GM21786 (cell line): ENCODE measurements at regions not wholly inside any gene's neighbourhood (a gene's known extent, or its start where the extent isn't known, plus 50 kb on each side); places are given as distances from the start of the nearest gene placed in this dataset.

ENCODE experiments used
- ATAC-seq: cut with Tn5 transposase; IDR thresholded peaks from one replicate; pipeline ENCODE4 v1.9.1; 2021; ENCODE audit not compliant: unreplicated experiment

- no peak for ATAC-seq
Observed at GRCh38 chr6:54710456-54710855, 136.1 kb upstream of the FAM83B start.

- ATAC-seq = no peak
Observed at GRCh38 chr6:54716010-54716409, 130.6 kb upstream of the FAM83B start.

- no peak for ATAC-seq
Observed at GRCh38 chr6:54716877-54717276, 129.7 kb upstream of the FAM83B start.

GRCh38 chr6:54717849-54718455 lies 128.6 kb upstream of the FAM83B start:
- ATAC-seq = peak; percentile 88

- ATAC-seq = no peak
Observed at GRCh38 chr6:54718541-54719023, 128.0 kb upstream of the FAM83B start.

GRCh38 chr6:54719131-54719530 lies 127.4 kb upstream of the FAM83B start:
- no peak for ATAC-seq

GRCh38 chr6:54719633-54720032 lies 126.9 kb upstream of the FAM83B start:
- no peak for ATAC-seq

- ATAC-seq = no peak
Observed at GRCh38 chr6:54722328-54722727, 124.2 kb upstream of the FAM83B start.

- ATAC-seq = no peak
Observed at GRCh38 chr6:54729716-54730115, 116.9 kb upstream of the FAM83B start.

GRCh38 chr6:54730767-54731630 lies 115.6 kb upstream of the FAM83B start:
- no peak for ATAC-seq

- ATAC-seq = peak; percentile 71
Observed at GRCh38 chr6:54737247-54737646, 109.3 kb upstream of the FAM83B start.

- no peak for ATAC-seq
Observed at GRCh38 chr6:54747955-54748354, 98.6 kb upstream of the FAM83B start.

GRCh38 chr6:54754406-54754805 lies 92.2 kb upstream of the FAM83B start:
- ATAC-seq = no peak

- no peak for ATAC-seq
Observed at GRCh38 chr6:54758340-54758739, 88.2 kb upstream of the FAM83B start.

GRCh38 chr6:54768494-54768893 lies 78.1 kb upstream of the FAM83B start:
- ATAC-seq = no peak

- ATAC-seq = no peak
Observed at GRCh38 chr6:54770328-54770727, 76.2 kb upstream of the FAM83B start.

- no peak for ATAC-seq
Observed at GRCh38 chr6:54771968-54772367, 74.6 kb upstream of the FAM83B start.

- no peak for ATAC-seq
Observed at GRCh38 chr6:54772610-54773009, 74.0 kb upstream of the FAM83B start.

GRCh38 chr6:54775576-54775975 lies 71.0 kb upstream of the FAM83B start:
- ATAC-seq = no peak

- no peak for ATAC-seq
Observed at GRCh38 chr6:54776891-54777290, 69.7 kb upstream of the FAM83B start.

GRCh38 chr6:54778731-54779130 lies 67.8 kb upstream of the FAM83B start:
- ATAC-seq = no peak

- no peak for ATAC-seq
Observed at GRCh38 chr6:54784011-54784410, 62.6 kb upstream of the FAM83B start.
